Astrocyte (in vitro differentiated cells and primary cell): ENCODE measurements at regions not wholly inside any gene's neighbourhood (a gene's known extent, or its start where the extent isn't known, plus 50 kb on each side); places are given as distances from the start of the nearest gene placed in this dataset.

Experiments
- DNase-seq: peaks from one replicate; pipeline ENCODE4 v3.0.0-alpha.2; 2010; ENCODE audit warnings: low read depth
- FAIRE-seq: peaks from 2 replicates; lab custom pipeline; 2011; peaks lifted over from hg19 to GRCh38; lab: Jason Lieb, UNC
- H2AFZ ChIP-seq: 2 replicates; pipeline ENCODE4 v1.6.0; 2012; ENCODE audit warnings: low read depth, low read length, inconsistent platforms
- H3K27ac ChIP-seq: 2 replicates; pipeline ENCODE4 v1.5.1; 2011; ENCODE audit warnings: low read depth, low read length, inconsistent platforms
- H3K27me3 ChIP-seq: 2 replicates; pipeline ENCODE4 v1.6.0; 2011; ENCODE audit warnings: low read length, inconsistent platforms; ENCODE audit not compliant: insufficient read depth
- H3K36me3 ChIP-seq: 2 replicates; pipeline ENCODE4 v1.5.1; 2011; ENCODE audit warnings: low read length, inconsistent platforms; ENCODE audit not compliant: insufficient read depth
- H3K4me1 ChIP-seq: 2 replicates; pipeline ENCODE4 v1.5.1; 2011; ENCODE audit warnings: low read length, inconsistent platforms; ENCODE audit not compliant: insufficient read depth
- H3K4me2 ChIP-seq: 2 replicates; pipeline ENCODE4 v1.6.0; 2012; ENCODE audit warnings: low read length, inconsistent platforms
- H3K4me3 ChIP-seq: 2 replicates; pipeline ENCODE4 v1.5.1; 2011; ENCODE audit warnings: low read depth, mild to moderate bottlenecking, low read length, inconsistent platforms; ENCODE audit not compliant: insufficient read depth
- H3K79me2 ChIP-seq: 2 replicates; pipeline ENCODE4 v1.6.0; 2012; ENCODE audit warnings: mild to moderate bottlenecking, low read length, inconsistent platforms; ENCODE audit not compliant: insufficient read depth
- H3K9ac ChIP-seq: 2 replicates; pipeline ENCODE4 v1.6.0; 2012; ENCODE audit warnings: mild to moderate bottlenecking, low read length, inconsistent platforms
- H3K9me3 ChIP-seq: 2 replicates; pipeline ENCODE4 v1.5.1; 2012; ENCODE audit warnings: low read depth, mild to moderate bottlenecking, low read length, inconsistent platforms; ENCODE audit not compliant: insufficient read depth
- H4K20me1 ChIP-seq: 2 replicates; pipeline ENCODE4 v1.6.0; 2012; ENCODE audit warnings: low read length, inconsistent platforms; ENCODE audit not compliant: insufficient read depth
- H3K27ac Mint-ChIP-seq: one replicate; pipeline ENCODE4 v1.8.0; 2021; ENCODE audit warnings: mild to moderate bottlenecking, mixed read lengths; ENCODE audit not compliant: unreplicated experiment
- H3K27me3 Mint-ChIP-seq: one replicate; pipeline ENCODE4 v1.8.0; 2021; ENCODE audit warnings: low read depth, mixed read lengths; ENCODE audit not compliant: unreplicated experiment
- H3K36me3 Mint-ChIP-seq: one replicate; pipeline ENCODE4 v1.8.0; 2021; ENCODE audit warnings: low read depth, mixed read lengths; ENCODE audit not compliant: unreplicated experiment
- H3K4me1 Mint-ChIP-seq: one replicate; pipeline ENCODE4 v1.8.0; 2021; ENCODE audit warnings: low read depth, mixed read lengths; ENCODE audit not compliant: unreplicated experiment
- H3K4me3 Mint-ChIP-seq: one replicate; pipeline ENCODE4 v1.8.0; 2021; ENCODE audit warnings: mild to moderate bottlenecking, moderate library complexity, mixed read lengths; ENCODE audit not compliant: unreplicated experiment
- H3K9me3 Mint-ChIP-seq: one replicate; pipeline ENCODE4 v1.8.0; 2021; ENCODE audit warnings: mild to moderate bottlenecking, mixed read lengths; ENCODE audit not compliant: unreplicated experiment
- EZH2 ChIP-seq: IDR thresholded peaks from 2 replicates; pipeline ENCODE4 v1.6.1; 2012; ENCODE audit warnings: mild to moderate bottlenecking, low read length, inconsistent platforms; ENCODE audit not compliant: insufficient read depth
- TF ChIP-seq, protein P1 (sequence below): IDR thresholded peaks from 2 replicates; pipeline ENCODE4 v1.5.1; 2011; ENCODE audit warnings: low read depth, mild to moderate bottlenecking, inconsistent platforms, low read length, moderate library complexity; ENCODE audit not compliant: insufficient read depth

DNA sequence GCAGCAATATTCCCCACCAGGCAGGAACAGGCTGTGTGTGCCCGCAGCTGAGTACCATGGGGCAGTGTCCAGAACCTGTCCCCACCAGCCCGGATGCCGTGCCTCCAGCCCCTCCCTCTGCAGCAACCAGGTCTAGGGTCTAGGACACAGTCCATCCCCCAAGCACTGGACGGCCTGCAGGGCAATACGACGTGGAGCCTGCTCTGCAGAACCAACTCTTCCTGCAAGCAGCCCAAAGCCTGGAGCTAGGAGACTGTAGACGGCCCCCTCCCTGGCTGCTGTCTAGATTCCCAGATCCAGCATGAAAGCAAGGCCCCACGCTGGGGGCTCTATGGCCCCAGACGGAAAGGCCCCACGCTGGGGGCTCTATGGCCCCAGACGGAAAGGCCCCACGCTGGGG lies 128.2 kb upstream of the AFDN start:
- Histone ChIP-seq H3K4me1 (peaks cover 14% of the 10 kb centered on the region), H3K9me3 (no peaks in the 10 kb centered on the region), H4K20me1 (no peaks in the 10 kb centered on the region), H3K27ac (no peak overlapping the region), H3K4me2 (no peak overlapping the region), H3K9ac (no peak overlapping the region), H2AFZ (no peak overlapping the region), H3K36me3 (no peaks in the 10 kb centered on the region), H3K27me3 (no peaks in the 10 kb centered on the region), H3K79me2 (no peaks in the 10 kb centered on the region), H3K4me3 (no peak overlapping the region)
- no peak for FAIRE-seq
- TF ChIP-seq, protein P1, sequence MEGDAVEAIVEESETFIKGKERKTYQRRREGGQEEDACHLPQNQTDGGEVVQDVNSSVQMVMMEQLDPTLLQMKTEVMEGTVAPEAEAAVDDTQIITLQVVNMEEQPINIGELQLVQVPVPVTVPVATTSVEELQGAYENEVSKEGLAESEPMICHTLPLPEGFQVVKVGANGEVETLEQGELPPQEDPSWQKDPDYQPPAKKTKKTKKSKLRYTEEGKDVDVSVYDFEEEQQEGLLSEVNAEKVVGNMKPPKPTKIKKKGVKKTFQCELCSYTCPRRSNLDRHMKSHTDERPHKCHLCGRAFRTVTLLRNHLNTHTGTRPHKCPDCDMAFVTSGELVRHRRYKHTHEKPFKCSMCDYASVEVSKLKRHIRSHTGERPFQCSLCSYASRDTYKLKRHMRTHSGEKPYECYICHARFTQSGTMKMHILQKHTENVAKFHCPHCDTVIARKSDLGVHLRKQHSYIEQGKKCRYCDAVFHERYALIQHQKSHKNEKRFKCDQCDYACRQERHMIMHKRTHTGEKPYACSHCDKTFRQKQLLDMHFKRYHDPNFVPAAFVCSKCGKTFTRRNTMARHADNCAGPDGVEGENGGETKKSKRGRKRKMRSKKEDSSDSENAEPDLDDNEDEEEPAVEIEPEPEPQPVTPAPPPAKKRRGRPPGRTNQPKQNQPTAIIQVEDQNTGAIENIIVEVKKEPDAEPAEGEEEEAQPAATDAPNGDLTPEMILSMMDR = no peak
- no peak for TF ChIP-seq EZH2
- H3K9me3 Mint-ChIP-seq = peaks cover 3% of the 10 kb centered on the region
- peaks cover 12% of the 10 kb centered on the region for H3K4me1 Mint-ChIP-seq
- no peak overlapping the region for H3K27ac Mint-ChIP-seq
- DNase-seq = no peak
- H3K27me3 Mint-ChIP-seq = peaks cover 2% of the 10 kb centered on the region
- no peaks in the 10 kb centered on the region for H3K36me3 Mint-ChIP-seq
- no peak overlapping the region for H3K4me3 Mint-ChIP-seq

GRCh38 chr6:167699141-167699931 lies 127.4 kb upstream of the AFDN start:
- Mint-ChIP-seq H3K36me3 (no peaks in the 10 kb centered on the region), H3K9me3 (peaks cover under 1% of the 10 kb centered on the region), H3K4me3 (no peak overlapping the region), H3K27me3 (peaks cover 2% of the 10 kb centered on the region), H3K27ac (peak overlapping the region; percentile 85), H3K4me1 (peaks cover 12% of the 10 kb centered on the region)
- Histone ChIP-seq H3K36me3 (no peaks in the 10 kb centered on the region), H2AFZ (peak overlapping the region; percentile 77), H3K9ac (peak overlapping the region; percentile 57), H3K9me3 (no peaks in the 10 kb centered on the region), H3K27me3 (no peaks in the 10 kb centered on the region), H4K20me1 (no peaks in the 10 kb centered on the region), H3K4me3 (peak overlapping the region; percentile 15), H3K27ac (peak overlapping the region; percentile 30), H3K4me2 (peak overlapping the region; percentile 82), H3K4me1 (peaks cover 14% of the 10 kb centered on the region), H3K79me2 (no peaks in the 10 kb centered on the region)
- no peak for DNase-seq
- no peak for FAIRE-seq
- TF ChIP-seq, protein P1 = no peak
- no peak for TF ChIP-seq EZH2

- no peaks in the 10 kb centered on the region for H3K9me3 Mint-ChIP-seq
- peaks cover 12% of the 10 kb centered on the region for H3K4me1 Mint-ChIP-seq
- H4K20me1 ChIP-seq = no peaks in the 10 kb centered on the region
- H3K4me2 ChIP-seq = peak overlapping the region; percentile 82
- H3K36me3 ChIP-seq = no peaks in the 10 kb centered on the region
- TF ChIP-seq, protein P1 = no peak
- no peak for TF ChIP-seq EZH2
- no peak overlapping the region for H3K27ac ChIP-seq
- peaks cover 14% of the 10 kb centered on the region for H3K4me1 ChIP-seq
- H3K27ac Mint-ChIP-seq = no peak overlapping the region
- H3K27me3 ChIP-seq = no peaks in the 10 kb centered on the region
- H3K4me3 ChIP-seq = no peak overlapping the region
- no peaks in the 10 kb centered on the region for H3K9me3 ChIP-seq
- H3K79me2 ChIP-seq = no peaks in the 10 kb centered on the region
- DNase-seq (no peak), FAIRE-seq (no peak)
- peak overlapping the region; percentile 13 for H2AFZ ChIP-seq
- peaks cover 5% of the 10 kb centered on the region for H3K27me3 Mint-ChIP-seq
- H3K9ac ChIP-seq = no peak overlapping the region
- H3K36me3 Mint-ChIP-seq = no peaks in the 10 kb centered on the region
- no peak overlapping the region for H3K4me3 Mint-ChIP-seq
Observed at GRCh38 chr6:167700199-167700598, 126.5 kb upstream of the AFDN start.
